ENCODE measurements at regions not wholly inside any gene's neighbourhood (a gene's known extent, or its start where the extent isn't known, plus 50 kb on each side); places are given as distances from the start of the nearest gene placed in this dataset.

- no peaks in the 10 kb centered on the region for H3K4me1 Mint-ChIP-seq (ENCODE audit: low read depth, unreplicated experiment)
- H3K36me3 ChIP-seq (ENCODE audit: control insufficient read depth, insufficient read depth, low read length) = no peaks in the 10 kb centered on the region
- POLR2A ChIA-PET = no interaction called here
- TF ChIP-seq CTCF (IDR thresholded peaks at IDR 0.05; ENCODE audit: insufficient read depth in 1 of 2, low read depth in 1 of 2, low read length in 1 of 2, severe bottlenecking in 1 of 2, unreplicated experiment in 1 of 2) = no peak
- H3K36me3 Mint-ChIP-seq (ENCODE audit: insufficient read depth, unreplicated experiment) = no peaks in the 10 kb centered on the region
- H3K9me3 ChIP-seq = no peaks in the 10 kb centered on the region
- BruUV-seq (replicated peaks) = no TSS peak
- H3K27ac Mint-ChIP-seq (ENCODE audit: unreplicated experiment) = no peak overlapping the region
- DNase-seq = no peak
- H3K4me3 Mint-ChIP-seq (ENCODE audit: unreplicated experiment) = no peak overlapping the region
- no peak overlapping the region for H3K4me3 ChIP-seq (ENCODE audit: low read depth, low read length)
- H3K9me3 Mint-ChIP-seq (ENCODE audit: unreplicated experiment) = no peaks in the 10 kb centered on the region
- H3K27me3 Mint-ChIP-seq (ENCODE audit: insufficient read depth, unreplicated experiment) = peaks cover 5% of the 10 kb centered on the region
- H3K27me3 ChIP-seq (replicated peaks; ENCODE audit: control insufficient read depth, insufficient read depth, low read length) = no peaks in the 10 kb centered on the region; the same call in 1 of the 2 replicates
- intact Hi-C loops (cut with micrococcal nuclease; ENCODE audit: unreplicated experiment) = no loop called here
- CTCF ChIA-PET = no interaction called here
- H3K4me1 ChIP-seq = no peaks in the 10 kb centered on the region; the same call in 1 of the 2 replicates
Observed at GRCh38 chr21:31553461-31553860, 106.0 kb upstream of the SOD1 start.

GRCh38 chr21:31552826-31553225, 106.7 kb upstream of the SOD1 start:
- Histone ChIP-seq H3K9me3 (no peaks in the 10 kb centered on the region), H3K4me1 (no peaks in the 10 kb centered on the region; the same call in 1 of the 2 replicates), H3K27me3 (replicated peaks; ENCODE audit: control insufficient read depth, insufficient read depth, low read length) (no peaks in the 10 kb centered on the region; the same call in 1 of the 2 replicates), H3K4me3 (ENCODE audit: low read depth, low read length) (no peak overlapping the region), H3K36me3 (ENCODE audit: control insufficient read depth, insufficient read depth, low read length) (no peaks in the 10 kb centered on the region)
- Mint-ChIP-seq H3K36me3 (ENCODE audit: insufficient read depth, unreplicated experiment) (no peaks in the 10 kb centered on the region), H3K27me3 (ENCODE audit: insufficient read depth, unreplicated experiment) (peaks cover 5% of the 10 kb centered on the region), H3K9me3 (ENCODE audit: unreplicated experiment) (no peaks in the 10 kb centered on the region), H3K4me3 (ENCODE audit: unreplicated experiment) (no peak overlapping the region), H3K4me1 (ENCODE audit: low read depth, unreplicated experiment) (no peaks in the 10 kb centered on the region), H3K27ac (ENCODE audit: unreplicated experiment) (no peak overlapping the region)
- ChIA-PET POLR2A (no interaction called here), CTCF (no interaction called here)
- TF ChIP-seq CTCF (IDR thresholded peaks at IDR 0.05; ENCODE audit: insufficient read depth in 1 of 2, low read depth in 1 of 2, low read length in 1 of 2, severe bottlenecking in 1 of 2, unreplicated experiment in 1 of 2) = no peak
- no peak for DNase-seq
- no TSS peak for BruUV-seq (replicated peaks)
- intact Hi-C loops (cut with micrococcal nuclease; ENCODE audit: unreplicated experiment) = no loop called here

GRCh38 chr21:31550070-31550469, 109.4 kb upstream of the SOD1 start:
- H3K4me3 ChIP-seq (ENCODE audit: low read depth, low read length) = no peak overlapping the region
- H3K4me1 ChIP-seq = no peaks in the 10 kb centered on the region
- BruUV-seq (replicated peaks) = no TSS peak
- H3K9me3 Mint-ChIP-seq (ENCODE audit: unreplicated experiment) = no peaks in the 10 kb centered on the region
- CTCF ChIA-PET = no interaction called here
- no peak for DNase-seq
- no peaks in the 10 kb centered on the region for H3K36me3 Mint-ChIP-seq (ENCODE audit: insufficient read depth, unreplicated experiment)
- no peak for TF ChIP-seq CTCF (IDR thresholded peaks at IDR 0.05; ENCODE audit: insufficient read depth in 1 of 2, low read depth in 1 of 2, low read length in 1 of 2, severe bottlenecking in 1 of 2, unreplicated experiment in 1 of 2)
- no peak overlapping the region for H3K27ac Mint-ChIP-seq (ENCODE audit: unreplicated experiment)
- H3K27me3 Mint-ChIP-seq (ENCODE audit: insufficient read depth, unreplicated experiment) = no peaks in the 10 kb centered on the region
- H3K36me3 ChIP-seq (ENCODE audit: control insufficient read depth, insufficient read depth, low read length) = no peaks in the 10 kb centered on the region
- H3K4me3 Mint-ChIP-seq (ENCODE audit: unreplicated experiment) = no peak overlapping the region
- no peaks in the 10 kb centered on the region for H3K9me3 ChIP-seq
- no peaks in the 10 kb centered on the region for H3K4me1 Mint-ChIP-seq (ENCODE audit: low read depth, unreplicated experiment)
- no peaks in the 10 kb centered on the region for H3K27me3 ChIP-seq (replicated peaks; ENCODE audit: control insufficient read depth, insufficient read depth, low read length)
- POLR2A ChIA-PET = no interaction called here
- intact Hi-C loops (cut with micrococcal nuclease; ENCODE audit: unreplicated experiment) = no loop called here

All from Caco-2 (cell line).